GM12873 (cell line): ENCODE measurements at regions not wholly inside any gene's neighbourhood (a gene's known extent, or its start where the extent isn't known, plus 50 kb on each side); places are given as distances from the start of the nearest gene placed in this dataset.

Source experiments
- TF ChIP-seq, protein P1 (sequence below): IDR thresholded peaks from 2 replicates; pipeline ENCODE4 v1.5.1; 2012; ENCODE audit warnings: low read depth, mild to moderate bottlenecking, moderate library complexity, low read length, control low read depth; ENCODE audit not compliant: insufficient read depth; ENCODE audit errors: missing control alignments

- TF ChIP-seq, protein P1, sequence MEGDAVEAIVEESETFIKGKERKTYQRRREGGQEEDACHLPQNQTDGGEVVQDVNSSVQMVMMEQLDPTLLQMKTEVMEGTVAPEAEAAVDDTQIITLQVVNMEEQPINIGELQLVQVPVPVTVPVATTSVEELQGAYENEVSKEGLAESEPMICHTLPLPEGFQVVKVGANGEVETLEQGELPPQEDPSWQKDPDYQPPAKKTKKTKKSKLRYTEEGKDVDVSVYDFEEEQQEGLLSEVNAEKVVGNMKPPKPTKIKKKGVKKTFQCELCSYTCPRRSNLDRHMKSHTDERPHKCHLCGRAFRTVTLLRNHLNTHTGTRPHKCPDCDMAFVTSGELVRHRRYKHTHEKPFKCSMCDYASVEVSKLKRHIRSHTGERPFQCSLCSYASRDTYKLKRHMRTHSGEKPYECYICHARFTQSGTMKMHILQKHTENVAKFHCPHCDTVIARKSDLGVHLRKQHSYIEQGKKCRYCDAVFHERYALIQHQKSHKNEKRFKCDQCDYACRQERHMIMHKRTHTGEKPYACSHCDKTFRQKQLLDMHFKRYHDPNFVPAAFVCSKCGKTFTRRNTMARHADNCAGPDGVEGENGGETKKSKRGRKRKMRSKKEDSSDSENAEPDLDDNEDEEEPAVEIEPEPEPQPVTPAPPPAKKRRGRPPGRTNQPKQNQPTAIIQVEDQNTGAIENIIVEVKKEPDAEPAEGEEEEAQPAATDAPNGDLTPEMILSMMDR, result no peak
Observed at GRCh38 chr3:17939157-17939556, 196.7 kb upstream of the TBC1D5 start.

DNA sequence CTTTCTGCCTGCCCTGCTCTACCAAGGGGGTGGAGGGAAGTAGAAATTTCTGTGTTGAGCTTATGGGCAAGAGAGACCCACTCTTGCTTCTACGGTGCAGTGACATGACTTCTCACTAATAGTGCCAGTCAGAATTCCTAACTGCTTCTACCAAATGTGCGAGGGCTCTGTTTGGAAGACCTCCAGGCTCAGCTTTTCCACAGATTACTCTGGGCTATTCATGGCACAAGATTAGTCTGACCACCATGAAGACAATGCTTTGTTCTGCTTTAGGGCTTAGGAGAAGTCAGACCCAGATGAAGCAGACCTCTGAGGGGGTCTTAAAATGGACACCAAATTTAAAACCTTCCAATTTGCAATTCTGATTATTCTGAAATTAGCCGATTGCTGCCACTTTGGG lies 195.9 kb upstream of the TBC1D5 start:
- TF ChIP-seq, protein P1, result no peak

- TF ChIP-seq, protein P1, result no peak
Observed at GRCh38 chr3:17936736-17937480, 194.5 kb upstream of the TBC1D5 start.

GRCh38 chr3:17935222-17935621 lies 192.8 kb upstream of the TBC1D5 start:
- TF ChIP-seq, protein P1, result no peak

GRCh38 chr3:17932136-17932771 lies 189.8 kb upstream of the TBC1D5 start:
- TF ChIP-seq, protein P1, result no peak

DNA sequence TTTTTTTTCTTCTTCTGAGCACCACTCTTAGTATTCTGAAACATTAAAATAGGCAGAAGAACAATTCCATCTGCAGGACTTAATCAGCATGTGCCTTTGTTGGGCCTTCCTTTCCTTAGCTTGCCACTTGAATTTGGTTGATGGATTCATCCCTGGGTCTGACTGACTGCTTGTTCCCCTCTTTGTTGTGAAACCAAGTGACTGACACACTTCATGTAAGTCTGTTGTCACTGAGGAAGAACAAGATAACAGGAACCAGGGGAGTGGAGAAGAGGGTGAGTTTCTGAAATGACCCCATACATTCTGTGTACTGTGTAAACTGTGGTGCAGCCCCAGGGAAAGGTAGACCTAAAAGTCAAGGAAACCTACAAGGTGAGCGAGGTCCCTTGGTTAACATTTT lies 188.7 kb upstream of the TBC1D5 start:
- TF ChIP-seq, protein P1, result no peak

- TF ChIP-seq, protein P1, result no peak
Observed at GRCh38 chr3:17928502-17929145, 186.2 kb upstream of the TBC1D5 start.
